Ovary (tissue), 3 donors: ENCODE measurements at regions not wholly inside any gene's neighbourhood (a gene's known extent, or its start where the extent isn't known, plus 50 kb on each side); places are given as distances from the start of the nearest gene placed in this dataset.

Experiments used
- CTCF ChIP-seq, 3 donors: fragments of 450-650 bp in 2 of 3; fragments of 200-600 bp in 1 of 3; IDR thresholded peaks; one replicate each; pipeline versions ENCODE4 v1.5.1 to v1.8.0; 2016 to 2022; ENCODE audit warnings: antibody characterized with exemption in 3 of 3, mild to moderate bottlenecking in 1 of 3
- POLR2A ChIP-seq: fragments of 450-650 bp; IDR thresholded peaks from one replicate; pipeline ENCODE4 v1.6.1; 2017; ENCODE audit warnings: antibody characterized with exemption, mild to moderate bottlenecking, moderate library complexity
- donor health status: DM: no; HTN: no; CAD: no.

GRCh38 chr19:30637926-30638325 lies 265.7 kb downstream of the ZNF536 start:
- TF ChIP-seq CTCF (IDR thresholded peaks at IDR 0.05) (no peak), POLR2A (no peak)
